NCI-H2227 (cell line): ENCODE measurements at regions not wholly inside any gene's neighbourhood (a gene's known extent, or its start where the extent isn't known, plus 50 kb on each side); places are given as distances from the start of the nearest gene placed in this dataset.

Experiments
- DNase-seq: peaks from one replicate; lab custom pipeline; 2025; ENCODE audit not compliant: unreplicated experiment; lab: John Stamatoyannopoulos, UW

- DNase-seq, result no peak
Measured at GRCh38 chr11:71357414-71357813, 90.8 kb downstream of the DHCR7 start.

GRCh38 chr11:71356904-71357303 lies 91.3 kb downstream of the DHCR7 start:
- no peak for DNase-seq

- no peak for DNase-seq
Measured at GRCh38 chr11:71356280-71356876, 91.8 kb downstream of the DHCR7 start.

- no peak for DNase-seq
Measured at GRCh38 chr11:71355281-71355680, 92.9 kb downstream of the DHCR7 start.

- no peak for DNase-seq
Measured at GRCh38 chr11:71354394-71355105, 93.6 kb downstream of the DHCR7 start.

- DNase-seq, result no peak
Measured at GRCh38 chr11:71352748-71353147, 95.4 kb downstream of the DHCR7 start.

- no peak for DNase-seq
Measured at GRCh38 chr11:71352226-71352625, 96.0 kb downstream of the DHCR7 start.

GRCh38 chr11:71349627-71350026 lies 97.2 kb upstream of the SHANK2 start:
- no peak for DNase-seq

GRCh38 chr11:71343828-71344400 lies 91.5 kb upstream of the SHANK2 start:
- DNase-seq, result no peak

GRCh38 chr11:71342951-71343827 lies 90.8 kb upstream of the SHANK2 start:
- DNase-seq, result no peak

- no peak for DNase-seq
Measured at GRCh38 chr11:71342116-71342515, 89.7 kb upstream of the SHANK2 start.

GRCh38 chr11:71341596-71341995 lies 89.2 kb upstream of the SHANK2 start:
- DNase-seq, result no peak

- DNase-seq, result no peak
Measured at GRCh38 chr11:71341173-71341572, 88.8 kb upstream of the SHANK2 start.

GRCh38 chr11:71340086-71340606 lies 87.8 kb upstream of the SHANK2 start:
- DNase-seq, result no peak

GRCh38 chr11:71339396-71339881 lies 87.1 kb upstream of the SHANK2 start:
- DNase-seq, result no peak

GRCh38 chr11:71338801-71339395 lies 86.5 kb upstream of the SHANK2 start:
- no peak for DNase-seq

- DNase-seq, result no peak
Measured at GRCh38 chr11:71336996-71337754, 84.8 kb upstream of the SHANK2 start.

GRCh38 chr11:71336176-71336995 lies 84.0 kb upstream of the SHANK2 start:
- DNase-seq, result no peak

GRCh38 chr11:71335371-71335770 lies 83.0 kb upstream of the SHANK2 start:
- no peak for DNase-seq
